Hematopoietic multipotent progenitor cell treated with erythropoietin and hydrocortisone succinate and interleukin-3 and kit ligand, for 17 days (in vitro differentiated cells): ENCODE measurements at regions not wholly inside any gene's neighbourhood (a gene's known extent, or its start where the extent isn't known, plus 50 kb on each side); places are given as distances from the start of the nearest gene placed in this dataset.
"Not testable (repeated sequence)": the region's sequence is repeated elsewhere in the genome, so short reads cannot be mapped to it uniquely, and the experiment has no call there.

ENCODE experiments used
- DNase-seq: peaks from one replicate; pipeline ENCODE4 v3.0.0-alpha.2; 2015; ENCODE audit warnings: low spot score

GRCh38 chr2:21782866-21783265, 659.1 kb downstream of the TDRD15 start:
- no peak for DNase-seq

DNA sequence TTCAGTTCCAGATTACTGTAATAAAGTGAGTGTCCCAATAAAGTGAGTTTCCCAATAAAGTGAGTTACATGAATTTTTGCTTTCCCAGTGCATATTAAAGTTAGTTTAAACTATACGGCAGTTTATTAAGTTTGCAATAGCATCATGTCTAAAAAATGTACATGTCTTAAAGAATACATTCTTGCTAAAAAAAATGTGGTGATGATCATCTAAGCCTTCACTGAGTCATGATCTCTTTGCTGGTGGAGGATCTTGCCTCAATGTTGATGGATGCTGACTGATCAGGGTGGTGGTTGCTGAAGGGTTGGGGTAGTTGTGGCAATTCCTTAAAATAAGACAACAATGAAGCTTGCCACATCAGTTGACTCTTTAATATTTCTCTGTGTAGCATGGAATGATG, 664.2 kb downstream of the TDRD15 start:
- no peak for DNase-seq

DNA sequence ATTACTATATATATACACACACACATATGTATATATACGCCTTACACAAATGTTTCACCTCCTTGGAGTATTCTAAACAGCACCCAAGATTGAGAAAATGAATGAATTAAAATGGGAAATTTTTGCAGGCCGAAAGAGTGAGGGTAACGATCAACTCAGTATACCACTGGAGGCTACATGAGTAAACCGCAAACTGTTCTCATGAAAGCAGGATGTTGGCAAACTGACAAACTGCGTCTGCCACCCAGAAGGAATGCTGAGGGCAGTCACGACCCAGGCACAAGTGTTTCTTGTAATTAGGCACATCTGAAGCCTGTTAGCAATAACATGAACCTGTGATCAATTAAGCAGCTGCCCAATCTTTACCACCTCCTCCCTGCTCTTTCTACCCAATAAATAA, 666.5 kb downstream of the TDRD15 start:
- not testable (repeated sequence) for DNase-seq

DNA sequence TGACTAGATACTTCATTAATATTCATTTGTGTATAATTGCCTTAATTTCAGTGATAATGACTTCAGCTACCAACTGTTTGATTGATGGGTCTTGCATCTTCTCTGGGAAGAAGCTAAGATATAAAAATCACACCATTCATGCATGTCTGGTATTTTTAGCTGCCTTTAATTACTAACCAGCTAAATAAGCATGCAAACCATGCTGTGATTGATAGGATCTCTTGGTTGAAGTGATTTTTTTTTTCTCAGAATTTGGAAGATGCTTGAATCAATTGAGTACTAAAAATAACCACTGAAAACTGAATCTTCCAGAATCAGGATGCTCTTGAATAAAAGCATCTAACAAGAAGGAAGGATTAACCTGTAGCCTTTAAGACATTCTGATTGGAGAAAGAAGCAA, 668.8 kb downstream of the TDRD15 start:
- DNase-seq, result no peak

GRCh38 chr2:21793461-21793860, 669.7 kb downstream of the TDRD15 start:
- DNase-seq, result no peak

DNA sequence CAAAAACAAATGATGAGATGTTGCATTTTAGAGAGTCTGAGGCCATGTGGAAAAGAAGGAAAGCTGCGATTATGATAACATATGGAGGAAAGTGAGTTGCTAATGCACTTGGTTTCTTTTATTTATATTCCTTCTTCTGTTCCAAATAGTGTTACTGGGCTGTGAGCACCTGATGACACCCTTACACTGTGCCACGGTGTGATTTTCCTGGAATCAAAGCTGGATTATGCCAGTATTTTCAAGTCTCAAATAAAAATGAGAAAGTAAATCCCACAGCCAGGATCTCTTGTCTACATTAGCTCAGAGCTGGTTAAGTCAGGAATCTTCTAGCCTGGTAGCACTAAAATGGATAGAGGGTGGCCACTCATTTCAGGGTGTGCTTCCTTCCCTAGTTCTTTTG, 670.8 kb downstream of the TDRD15 start:
- DNase-seq, result no peak

- DNase-seq, result no peak
Observed at GRCh38 chr2:21800356-21800755, 676.6 kb downstream of the TDRD15 start.

- DNase-seq, result no peak
Observed at GRCh38 chr2:21803550-21803949, 679.8 kb downstream of the TDRD15 start.

- DNase-seq, result no peak
Observed at GRCh38 chr2:21804151-21804550, 680.4 kb downstream of the TDRD15 start.

DNA sequence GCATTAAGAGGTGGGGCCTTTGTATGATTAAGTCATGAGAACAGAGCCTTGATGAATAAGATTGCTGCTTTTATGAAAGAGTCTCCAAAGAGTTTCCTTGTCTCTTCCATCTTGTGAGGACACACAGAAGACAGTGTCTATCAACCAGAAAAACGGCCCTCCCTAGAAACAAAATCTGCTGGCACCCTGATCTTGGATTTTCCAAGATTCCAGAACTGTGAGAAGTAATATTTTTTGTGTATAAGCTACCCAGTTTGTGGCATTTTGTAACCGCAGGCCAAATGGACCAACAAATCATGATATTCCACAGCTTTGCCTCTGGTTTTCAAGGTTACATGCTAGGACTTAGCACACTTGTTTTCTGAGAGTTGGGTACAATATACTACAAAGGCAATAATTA, 687.8 kb downstream of the TDRD15 start:
- no peak for DNase-seq

DNA sequence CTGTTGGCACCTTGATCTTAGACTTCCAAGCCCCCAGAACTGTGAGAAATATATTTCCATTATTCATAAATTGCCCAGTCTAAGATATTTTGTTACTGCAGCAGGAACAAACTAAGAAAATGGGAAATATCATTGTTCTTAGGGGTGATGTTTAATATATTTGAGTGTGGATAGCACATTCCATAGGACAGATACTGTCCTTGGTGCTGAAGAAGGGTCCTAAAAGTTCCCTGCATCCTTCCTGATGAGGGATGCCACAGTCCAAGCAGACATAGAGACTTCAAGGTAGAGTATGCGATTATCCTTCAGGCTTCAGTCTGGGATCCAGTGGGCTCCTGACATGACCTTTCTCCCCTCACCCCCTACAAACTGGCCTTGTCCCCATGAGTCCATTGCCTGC, 689.0 kb downstream of the TDRD15 start:
- DNase-seq, result no peak

- DNase-seq, result no peak
Observed at GRCh38 chr2:21814588-21815149, 690.9 kb downstream of the TDRD15 start.

- DNase-seq, result no peak
Observed at GRCh38 chr2:21818212-21818795, 694.5 kb downstream of the TDRD15 start.

DNA sequence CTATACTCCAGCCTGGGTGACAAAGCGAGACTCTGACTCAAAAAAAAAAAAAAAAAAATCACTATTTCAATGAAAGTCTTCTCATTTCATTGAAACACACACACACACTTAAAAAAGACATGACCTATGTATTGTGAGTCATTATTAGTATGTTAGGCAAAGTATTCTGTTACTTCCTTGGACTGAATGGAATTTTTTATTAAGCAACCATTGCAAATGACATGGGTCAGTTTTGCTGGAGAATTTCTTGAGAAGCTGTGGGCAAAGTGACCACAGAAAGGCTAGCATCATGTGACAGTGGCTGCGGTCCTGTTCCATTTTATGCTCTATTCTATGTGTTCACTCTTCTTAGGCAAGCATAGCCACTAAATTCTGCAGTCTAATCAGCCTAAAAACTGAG, 695.7 kb downstream of the TDRD15 start:
- no peak for DNase-seq

DNA sequence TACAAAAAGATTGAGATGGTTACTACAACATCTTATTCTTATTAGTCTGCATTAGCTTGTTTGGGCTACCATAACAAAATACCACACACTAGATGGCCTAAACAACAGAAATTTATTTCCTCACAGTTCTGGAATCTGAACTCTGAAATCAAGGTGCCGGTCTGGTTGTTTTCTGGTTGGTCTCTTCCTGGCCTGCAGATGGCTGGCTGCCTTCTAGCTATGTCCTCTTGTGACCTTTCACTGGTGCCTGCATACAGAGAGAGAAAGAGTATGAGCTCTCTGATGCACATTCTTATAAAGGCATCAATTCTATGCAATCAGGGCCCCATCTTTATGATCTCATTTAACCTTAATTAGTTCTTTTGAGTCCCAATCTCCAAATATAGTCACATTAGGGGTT, 696.5 kb downstream of the TDRD15 start:
- no peak for DNase-seq

GRCh38 chr2:21821672-21822227, 698.0 kb downstream of the TDRD15 start:
- no peak for DNase-seq

DNA sequence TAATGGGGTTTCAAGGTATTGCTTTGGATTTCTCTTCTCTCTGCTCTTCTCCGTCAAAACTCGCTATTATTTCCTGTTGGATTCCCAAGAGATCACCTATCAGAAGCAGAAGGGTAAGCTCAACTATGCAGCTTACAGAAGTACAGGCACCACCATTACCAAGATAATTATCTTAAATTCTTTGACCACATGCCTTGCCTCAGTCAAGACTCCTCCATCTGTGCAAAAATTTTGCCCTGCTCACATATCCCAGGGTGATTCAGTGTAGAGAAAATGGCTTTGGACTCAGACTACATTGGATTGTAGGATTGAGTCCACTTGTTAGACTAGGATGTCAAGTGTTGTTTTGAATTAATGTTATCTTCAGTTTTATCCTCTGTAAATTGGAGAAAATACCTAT, 698.7 kb downstream of the TDRD15 start:
- DNase-seq, result no peak

DNA sequence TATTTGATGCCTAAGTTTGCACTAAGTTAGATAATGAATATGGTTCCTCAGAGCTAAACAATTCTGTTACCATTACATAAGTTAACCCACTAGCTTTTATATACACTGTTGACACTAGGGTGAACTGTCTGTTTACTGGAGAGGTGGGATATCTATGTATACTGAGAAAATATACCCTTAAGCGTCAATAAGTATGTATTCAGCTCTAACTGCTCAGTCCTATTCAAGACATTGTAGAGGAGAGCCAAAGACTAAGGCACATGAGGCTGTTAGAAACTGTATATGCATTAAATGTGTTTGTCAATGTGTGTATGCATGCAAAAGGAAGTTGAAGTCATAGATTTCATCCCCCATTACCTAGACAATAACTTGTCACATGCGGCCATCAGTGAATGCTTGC, 710.0 kb downstream of the TDRD15 start:
- DNase-seq, result no peak

GRCh38 chr2:21836261-21836660, 712.5 kb downstream of the TDRD15 start:
- no peak for DNase-seq

- no peak for DNase-seq
Observed at GRCh38 chr2:21836719-21837118, 713.0 kb downstream of the TDRD15 start.

GRCh38 chr2:21837168-21837960, 713.6 kb downstream of the TDRD15 start:
- DNase-seq, result no peak

- no peak for DNase-seq
Observed at GRCh38 chr2:21841341-21841740, 717.6 kb downstream of the TDRD15 start.

GRCh38 chr2:21850367-21850766, 726.6 kb downstream of the TDRD15 start:
- DNase-seq, result not testable (repeated sequence)
